ENCODE measurements at regions not wholly inside any gene's neighbourhood (a gene's known extent, or its start where the extent isn't known, plus 50 kb on each side); places are given as distances from the start of the nearest gene placed in this dataset.

GRCh38 chr9:130763331-130764171 is 70.0 kb downstream of the EXOSC2 start:
- no peaks in the 10 kb centered on the region for H3K27me3 Mint-ChIP-seq (ENCODE audit: unreplicated experiment)
- no peak for DNase-seq
- peaks cover 34% of the 10 kb centered on the region for H3K4me1 Mint-ChIP-seq (ENCODE audit: low read depth, unreplicated experiment)
- peaks cover 7% of the 10 kb centered on the region for H3K9me3 Mint-ChIP-seq (ENCODE audit: unreplicated experiment)
- no peaks in the 10 kb centered on the region for H3K36me3 Mint-ChIP-seq (ENCODE audit: unreplicated experiment)
- H3K4me3 Mint-ChIP-seq (ENCODE audit: unreplicated experiment), result no peak overlapping the region
- H3K27ac Mint-ChIP-seq (ENCODE audit: unreplicated experiment), result peak overlapping the region; percentile 76
- TF ChIP-seq, protein P1, sequence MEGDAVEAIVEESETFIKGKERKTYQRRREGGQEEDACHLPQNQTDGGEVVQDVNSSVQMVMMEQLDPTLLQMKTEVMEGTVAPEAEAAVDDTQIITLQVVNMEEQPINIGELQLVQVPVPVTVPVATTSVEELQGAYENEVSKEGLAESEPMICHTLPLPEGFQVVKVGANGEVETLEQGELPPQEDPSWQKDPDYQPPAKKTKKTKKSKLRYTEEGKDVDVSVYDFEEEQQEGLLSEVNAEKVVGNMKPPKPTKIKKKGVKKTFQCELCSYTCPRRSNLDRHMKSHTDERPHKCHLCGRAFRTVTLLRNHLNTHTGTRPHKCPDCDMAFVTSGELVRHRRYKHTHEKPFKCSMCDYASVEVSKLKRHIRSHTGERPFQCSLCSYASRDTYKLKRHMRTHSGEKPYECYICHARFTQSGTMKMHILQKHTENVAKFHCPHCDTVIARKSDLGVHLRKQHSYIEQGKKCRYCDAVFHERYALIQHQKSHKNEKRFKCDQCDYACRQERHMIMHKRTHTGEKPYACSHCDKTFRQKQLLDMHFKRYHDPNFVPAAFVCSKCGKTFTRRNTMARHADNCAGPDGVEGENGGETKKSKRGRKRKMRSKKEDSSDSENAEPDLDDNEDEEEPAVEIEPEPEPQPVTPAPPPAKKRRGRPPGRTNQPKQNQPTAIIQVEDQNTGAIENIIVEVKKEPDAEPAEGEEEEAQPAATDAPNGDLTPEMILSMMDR (IDR thresholded peaks at IDR 0.05; ENCODE audit: partially characterized antibody, unreplicated experiment), result no peak

GRCh38 chr9:130765137-130766020 is 69.7 kb upstream of the ABL1 start:
- H3K9me3 Mint-ChIP-seq (ENCODE audit: unreplicated experiment), result peaks cover 5% of the 10 kb centered on the region
- H3K4me3 Mint-ChIP-seq (ENCODE audit: unreplicated experiment), result no peak overlapping the region
- TF ChIP-seq, protein P1 (IDR thresholded peaks at IDR 0.05; ENCODE audit: partially characterized antibody, unreplicated experiment), result no peak

DNA sequence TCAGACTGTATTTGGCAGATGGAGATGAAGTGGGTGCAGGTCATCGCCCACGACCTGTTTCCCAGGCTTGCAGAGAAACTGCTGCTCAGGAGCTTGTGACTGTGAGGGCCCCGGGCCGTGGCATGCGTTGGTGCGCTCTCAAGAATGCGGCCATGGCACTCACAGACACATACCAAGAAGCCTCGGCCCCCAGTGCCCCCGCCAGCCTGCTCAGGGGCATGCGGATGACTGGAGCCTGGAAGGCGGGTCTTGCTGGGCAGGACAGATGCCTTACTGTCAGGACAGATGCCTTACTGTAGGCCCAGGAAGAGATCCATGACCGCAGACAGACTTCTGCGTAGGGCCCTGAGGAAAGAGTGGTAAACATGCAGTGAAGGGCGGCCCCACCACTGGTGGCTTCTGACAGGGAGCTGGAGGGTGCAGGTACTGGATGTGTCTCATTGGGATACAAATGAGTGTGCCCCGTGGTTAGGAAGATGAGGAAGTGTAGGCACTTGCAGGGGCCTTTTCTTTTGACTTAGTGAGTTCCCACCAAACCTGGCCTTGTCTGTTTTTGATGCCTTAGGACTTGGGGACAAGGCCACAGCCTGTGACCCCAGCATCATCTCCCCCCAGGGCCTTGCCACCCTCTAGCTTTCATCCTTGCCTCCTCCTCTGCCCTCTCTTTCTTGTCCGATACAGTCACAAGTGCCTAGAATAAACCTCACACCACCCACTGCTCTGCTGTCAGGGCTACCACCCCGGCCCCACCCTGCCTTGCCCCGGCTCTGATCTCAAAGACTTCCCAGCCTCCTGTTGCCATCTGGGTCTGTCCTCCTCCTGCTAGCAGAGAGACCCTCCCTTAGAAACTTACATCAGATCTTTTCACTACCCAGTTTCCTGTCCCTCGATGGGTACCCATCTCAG is 68.8 kb upstream of the ABL1 start:
- Mint-ChIP-seq H3K9me3 (ENCODE audit: unreplicated experiment) (peaks cover 3% of the 10 kb centered on the region), H3K36me3 (ENCODE audit: unreplicated experiment) (no peaks in the 10 kb centered on the region), H3K27me3 (ENCODE audit: unreplicated experiment) (no peaks in the 10 kb centered on the region), H3K27ac (ENCODE audit: unreplicated experiment) (peak overlapping the region; percentile 84), H3K4me3 (ENCODE audit: unreplicated experiment) (peak overlapping the region; percentile 53), H3K4me1 (ENCODE audit: low read depth, unreplicated experiment) (peaks cover 39% of the 10 kb centered on the region)
- no peak for DNase-seq
- TF ChIP-seq, protein P1 (IDR thresholded peaks at IDR 0.05; ENCODE audit: partially characterized antibody, unreplicated experiment), result no peak

More at GRCh38 chr9:130765137-130766020, 69.7 kb upstream of the ABL1 start:
- Mint-ChIP-seq H3K27ac (ENCODE audit: unreplicated experiment) (no peak overlapping the region), H3K4me1 (ENCODE audit: low read depth, unreplicated experiment) (peaks cover 39% of the 10 kb centered on the region), H3K27me3 (ENCODE audit: unreplicated experiment) (no peaks in the 10 kb centered on the region), H3K36me3 (ENCODE audit: unreplicated experiment) (no peaks in the 10 kb centered on the region)
- DNase-seq, result no peak

DNA sequence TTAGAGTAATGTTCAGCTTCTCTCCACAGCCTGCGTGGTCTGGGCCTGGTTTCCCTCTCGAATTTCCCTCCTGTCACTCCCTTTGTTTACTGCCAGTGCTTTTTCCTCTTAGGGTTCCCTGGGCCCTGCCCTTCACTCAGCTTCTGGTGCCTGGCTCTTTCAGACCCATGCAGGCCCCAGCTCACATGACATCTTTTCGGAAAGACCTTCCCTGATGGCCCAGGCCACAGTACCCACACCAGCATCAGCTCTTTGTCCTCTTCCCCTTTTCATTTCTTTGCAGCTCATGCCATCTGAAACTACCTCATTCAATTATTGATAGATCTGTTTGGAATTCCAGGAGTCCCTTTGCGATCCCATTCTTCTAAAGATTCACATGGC is 68.1 kb upstream of the ABL1 start:
- Mint-ChIP-seq H3K4me1 (ENCODE audit: low read depth, unreplicated experiment) (peaks cover 39% of the 10 kb centered on the region), H3K4me3 (ENCODE audit: unreplicated experiment) (peak overlapping the region; percentile 53), H3K27ac (ENCODE audit: unreplicated experiment) (peak overlapping the region; percentile 84), H3K36me3 (ENCODE audit: unreplicated experiment) (no peaks in the 10 kb centered on the region), H3K9me3 (ENCODE audit: unreplicated experiment) (peaks cover 3% of the 10 kb centered on the region), H3K27me3 (ENCODE audit: unreplicated experiment) (no peaks in the 10 kb centered on the region)
- TF ChIP-seq, protein P1 (IDR thresholded peaks at IDR 0.05; ENCODE audit: partially characterized antibody, unreplicated experiment), result no peak
- no peak for DNase-seq
